Spleen (tissue), 7 donors: ENCODE measurements at regions not wholly inside any gene's neighbourhood (a gene's known extent, or its start where the extent isn't known, plus 50 kb on each side); places are given as distances from the start of the nearest gene placed in this dataset.

ENCODE experiments used
- CTCF ChIP-seq, 11 experiments: fragments of 200-600 bp in 7 of 11; fragments of 450-650 bp in 4 of 11; sonication (generic) in 4 of 11; IDR thresholded peaks in 8 of 11; conservative IDR thresholded peaks in 3 of 11; 1 replicate in 7 of 11; 2 replicates in 4 of 11; pipeline versions ENCODE4 v1.4.0 to v1.8.0; 2016 to 2021; ENCODE audit warnings: antibody characterized with exemption in 11 of 11, inconsistent platforms in 4 of 11, mild to moderate bottlenecking in 1 of 11
- POLR2AphosphoS5 ChIP-seq, 3 donors: sonication (generic); formaldehyde crosslinking; IDR thresholded peaks; one replicate each; pipeline ENCODE4 v1.5.1; 2017; ENCODE audit warnings: antibody characterized with exemption in 3 of 3
- donor health status: DM: no; HTN: no; CAD: no; lungs with moderate emphysema.
- donor health status: DM: no; HTN: no; CAD: no.
- donor health status: DM: no; HTN: no; CAD: no.

GRCh38 chr13:86491121-86491520, 691.9 kb upstream of the SLITRK6 start:
- TF ChIP-seq POLR2AphosphoS5 (IDR thresholded peaks at IDR 0.05) (no peak), CTCF (IDR thresholded peaks at IDR 0.05 in 8 of 11, conservative IDR thresholded peaks at IDR 0.05 in 3 of 11) (no peak)
